K562 (cell line): ENCODE measurements at regions not wholly inside any gene's neighbourhood (a gene's known extent, or its start where the extent isn't known, plus 50 kb on each side); places are given as distances from the start of the nearest gene placed in this dataset.

Experiments
- CBX3 ChIP-seq, 2 experiments: IDR thresholded peaks; 1 replicate in 1 of 2; 2 replicates in 1 of 2; pipeline ENCODE4 v1.6.1; 2012; ENCODE audit warnings: inconsistent platforms in 2 of 2, low read length in 2 of 2, borderline replicate concordance in 1 of 2, control low read depth in 1 of 2
- CREM ChIP-seq: IDR thresholded peaks from 2 replicates; pipeline ENCODE4 v1.6.1; 2014; ENCODE audit warnings: antibody characterized with exemption, low read depth
- CTCF ChIP-seq, 3 experiments: IDR thresholded peaks in 2 of 3; conservative IDR thresholded peaks in 1 of 3; 2 replicates each; pipeline ENCODE4 v1.5.1; 2011 to 2012; ENCODE audit warnings: low read length in 3 of 3, mild to moderate bottlenecking in 3 of 3, control low read depth in 2 of 3, improper control_type of control experiment in 1 of 3, inconsistent platforms in 1 of 3, low read depth in 1 of 3, mixed read lengths in 1 of 3, moderate library complexity in 1 of 3; ENCODE audit not compliant: insufficient read depth in 2 of 3
- ILK ChIP-seq: fragments of 450-650 bp; IDR thresholded peaks from 2 replicates; pipeline ENCODE4 v1.6.1; 2016; ENCODE audit warnings: missing genetic modification characterization, low read depth, mild to moderate bottlenecking, missing compliant biosample characterization, moderate library complexity, borderline replicate concordance
- KDM5B ChIP-seq: fragments of 200-600 bp; sonication (generic); IDR thresholded peaks from 2 replicates; pipeline ENCODE4 v1.6.1; 2012; ENCODE audit warnings: low read depth, mild to moderate bottlenecking, moderate library complexity, low read length, control low read depth, inconsistent platforms; ENCODE audit not compliant: insufficient replicate concordance

GRCh38 chr2:53378791-53379190 lies 388.8 kb upstream of the CHAC2 start:
- TF ChIP-seq CTCF (IDR thresholded peaks at IDR 0.05 in 2 of 3, conservative IDR thresholded peaks at IDR 0.05 in 1 of 3; ENCODE audit: insufficient read depth in 2 of 3, low read depth in 1 of 3, low read length in 3 of 3) (no peak), CBX3 (IDR thresholded peaks at IDR 0.05; ENCODE audit: borderline replicate concordance in 1 of 2, low read length in 2 of 2) (no peak), KDM5B (no peak), ILK (tag) (no peak), CREM (no peak)
